ENCODE measurements at regions not wholly inside any gene's neighbourhood (a gene's known extent, or its start where the extent isn't known, plus 50 kb on each side); places are given as distances from the start of the nearest gene placed in this dataset.

DNA sequence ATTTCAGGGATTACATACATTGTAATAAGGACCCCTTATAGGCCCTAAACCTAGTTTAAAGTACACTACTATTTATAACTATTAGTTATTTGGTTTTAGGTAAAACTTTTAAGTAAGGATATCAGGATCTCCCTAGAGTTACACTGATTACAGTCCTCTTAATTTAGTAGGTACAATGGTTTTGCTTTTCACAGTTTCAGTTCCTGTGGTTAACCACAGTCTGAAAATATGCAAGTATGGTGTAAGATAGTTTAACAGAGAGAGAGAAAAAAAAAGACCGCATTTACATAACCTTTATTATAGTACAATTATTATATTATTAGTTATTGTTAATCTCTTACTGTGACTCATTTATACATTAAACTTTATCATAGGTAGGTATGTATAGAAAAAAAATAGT, 725.3 kb upstream of the PTPRD start:
- DNase-seq: no peak

GRCh38 chr9:11340654-11341053, 727.9 kb upstream of the PTPRD start:
- DNase-seq: no peak

DNA sequence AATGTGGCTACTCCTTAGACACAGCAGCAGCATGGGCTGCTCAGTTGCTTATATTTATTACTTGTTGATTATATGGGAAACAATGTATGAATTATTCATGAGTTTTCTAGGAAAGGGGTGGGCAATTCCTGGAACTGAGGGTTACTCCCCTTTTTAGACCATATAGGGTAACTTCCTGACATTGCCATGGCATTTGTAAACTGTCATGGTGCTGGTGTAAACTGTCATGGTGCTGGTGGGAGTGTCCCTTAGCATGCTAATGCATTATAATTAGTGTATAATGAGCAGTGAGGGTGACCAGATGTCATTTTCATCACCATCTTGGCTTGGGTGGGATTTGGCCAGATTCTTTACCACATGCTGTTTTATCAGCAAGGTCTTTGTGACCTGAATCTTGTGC, 734.6 kb upstream of the PTPRD start:
- no peak for DNase-seq

GRCh38 chr9:11348366-11348765, 735.6 kb upstream of the PTPRD start:
- DNase-seq: no peak

GRCh38 chr9:11349187-11349586, 736.4 kb upstream of the PTPRD start:
- no peak for DNase-seq

DNA sequence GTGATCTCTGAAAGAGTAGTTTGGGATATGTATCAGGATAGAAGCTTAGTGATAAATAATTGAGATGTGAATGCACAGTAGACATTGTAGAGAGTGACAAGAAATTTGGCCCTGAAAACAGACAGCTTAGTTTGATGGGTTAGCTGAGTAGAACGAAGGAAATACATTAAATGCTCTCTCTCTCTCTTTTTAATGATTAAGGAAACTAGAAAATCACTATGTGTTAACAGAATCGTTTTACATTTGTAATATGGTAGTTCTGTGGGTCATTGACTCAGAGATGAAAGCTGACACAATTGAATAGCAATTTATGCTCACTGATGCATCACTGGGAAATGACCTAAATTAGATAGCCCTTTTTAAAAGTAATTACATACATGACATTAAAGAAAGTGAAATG, 739.8 kb upstream of the PTPRD start:
- no peak for DNase-seq

- no peak for DNase-seq
These were observed 743.3 kb upstream of the PTPRD start for GRCh38 chr9:11356067-11356466.

GRCh38 chr9:11366585-11367129, 753.9 kb upstream of the PTPRD start:
- no peak for DNase-seq

GRCh38 chr9:11374926-11375325, 762.1 kb upstream of the PTPRD start:
- no peak for DNase-seq

GRCh38 chr9:11402621-11403020, 789.8 kb upstream of the PTPRD start:
- no peak for DNase-seq

GRCh38 chr9:11414241-11414640, 801.4 kb upstream of the PTPRD start:
- DNase-seq: no peak

- DNase-seq: no peak
These were observed 805.0 kb upstream of the PTPRD start for GRCh38 chr9:11417782-11418181.

DNA sequence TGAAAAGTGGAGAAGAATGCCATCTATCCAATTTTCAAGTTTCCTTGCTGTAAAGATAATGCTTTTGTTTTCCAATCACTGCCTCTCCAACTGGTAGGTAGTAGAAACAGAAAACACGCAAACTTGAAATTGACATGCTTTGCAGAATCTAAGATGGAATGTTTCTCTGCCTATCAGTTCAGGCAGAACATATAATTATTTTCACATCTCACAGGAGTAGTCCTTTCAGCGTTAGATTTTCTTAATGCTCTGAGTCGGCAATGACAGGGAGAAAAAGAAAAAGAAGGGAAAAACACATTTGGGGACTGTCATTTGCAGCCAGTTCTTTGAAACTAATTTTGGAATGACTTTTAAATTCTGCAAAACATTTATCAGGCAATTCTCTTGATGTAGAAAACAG, 818.7 kb upstream of the PTPRD start:
- DNase-seq: no peak

GRCh38 chr9:11432361-11432760, 819.6 kb upstream of the PTPRD start:
- no peak for DNase-seq

- no peak for DNase-seq
These were observed 830.8 kb upstream of the PTPRD start for GRCh38 chr9:11443631-11444030.

DNA sequence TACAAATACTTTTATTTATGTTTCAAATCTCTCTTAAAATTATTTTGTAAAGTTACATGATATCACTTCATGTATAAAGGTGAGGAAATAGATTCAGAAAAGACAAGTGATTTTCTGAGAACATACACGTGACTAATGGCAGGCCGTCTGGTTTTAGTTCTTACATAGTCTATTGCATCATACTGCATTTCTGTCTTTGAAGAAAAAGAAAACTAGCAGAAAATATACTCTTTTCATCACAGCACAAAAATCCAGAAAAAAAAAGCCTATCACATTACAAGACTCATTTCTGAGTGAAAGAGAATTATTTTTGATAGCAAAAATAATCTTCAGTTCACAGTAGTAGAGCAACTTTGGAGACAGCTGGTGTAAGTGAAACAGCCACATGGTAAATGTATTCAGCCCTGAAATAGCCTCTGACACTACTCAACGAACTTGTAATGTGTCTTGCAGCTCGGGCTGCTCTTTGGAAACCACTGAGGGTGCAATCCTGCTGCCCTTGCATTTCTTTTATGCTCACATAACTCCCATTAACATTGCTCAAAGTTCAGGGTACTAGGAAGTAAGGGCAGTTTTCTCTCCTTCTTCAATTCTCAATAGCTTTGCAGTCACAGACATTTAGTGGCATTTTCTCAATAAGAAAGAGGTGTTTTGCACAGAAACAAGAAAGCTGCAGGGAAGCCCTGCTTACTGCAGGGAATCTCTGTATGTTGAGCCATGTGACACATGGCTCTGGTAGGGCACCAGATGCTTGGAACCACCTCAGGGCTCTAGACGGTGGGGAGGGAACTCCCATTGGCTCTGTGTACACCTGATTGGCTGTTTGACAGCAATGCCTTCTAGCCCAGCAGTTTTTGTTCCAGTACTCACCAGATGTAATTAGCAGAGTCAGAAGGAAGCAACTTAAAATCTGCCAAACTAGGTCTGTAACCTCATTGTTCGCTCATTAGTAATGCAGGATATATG, 845.3 kb upstream of the PTPRD start:
- DNase-seq: no peak

GRCh38 chr9:11469745-11470144, 856.9 kb upstream of the PTPRD start:
- DNase-seq: no peak

GRCh38 chr9:11471321-11471720, 858.5 kb upstream of the PTPRD start:
- DNase-seq: no peak

- DNase-seq: no peak
These were observed 888.0 kb upstream of the PTPRD start for GRCh38 chr9:11500780-11501179.

- no peak for DNase-seq
These were observed 894.2 kb upstream of the PTPRD start for GRCh38 chr9:11506980-11507379.

GRCh38 chr9:11537566-11537965, 924.8 kb upstream of the PTPRD start:
- DNase-seq: no peak

DNA sequence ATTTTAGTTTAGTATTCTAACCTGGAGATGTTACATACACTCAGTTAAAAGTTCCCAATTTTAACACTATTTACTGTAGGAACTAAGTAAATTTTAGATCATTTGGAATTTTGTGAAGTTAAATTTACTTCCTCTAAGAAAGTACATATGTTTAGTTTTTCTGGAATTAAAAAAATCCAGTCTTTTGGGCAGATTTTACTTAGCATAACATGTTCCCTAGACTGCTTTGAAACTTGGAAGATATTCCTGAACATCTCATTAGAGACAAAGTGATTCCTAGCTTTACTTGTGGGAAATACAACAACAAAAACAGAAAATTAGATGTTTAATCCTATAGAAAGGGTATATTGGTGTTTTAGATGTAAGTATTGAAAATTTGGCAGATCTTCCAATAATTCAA, 930.0 kb upstream of the PTPRD start:
- no peak for DNase-seq

- DNase-seq: no peak
These were observed 933.4 kb upstream of the PTPRD start for GRCh38 chr9:11546231-11546630.

DNA sequence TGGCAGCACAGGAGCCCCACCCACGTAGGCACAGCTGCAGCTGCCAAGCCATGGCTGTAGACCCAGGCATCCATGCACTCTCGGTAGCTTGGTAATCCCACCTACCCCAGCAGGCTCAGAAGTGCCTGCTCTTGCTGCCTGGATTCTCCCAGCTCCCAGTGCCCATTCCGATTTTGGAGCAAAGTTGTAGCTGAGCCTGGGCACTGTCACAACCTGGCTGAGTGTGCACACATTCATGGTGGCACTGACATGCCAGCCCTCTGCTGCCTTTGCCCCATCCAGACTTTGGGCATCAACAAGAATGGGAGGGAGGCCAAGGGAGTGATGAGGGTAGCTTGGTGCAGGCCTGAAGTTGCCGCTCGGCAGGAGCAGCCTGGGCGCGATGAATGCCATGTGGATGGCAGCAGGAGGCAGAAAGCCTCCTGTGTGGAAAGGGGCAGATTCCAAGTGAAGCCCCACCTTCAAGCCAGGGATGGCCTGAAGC, 936.6 kb upstream of the PTPRD start:
- DNase-seq: no peak

DNA sequence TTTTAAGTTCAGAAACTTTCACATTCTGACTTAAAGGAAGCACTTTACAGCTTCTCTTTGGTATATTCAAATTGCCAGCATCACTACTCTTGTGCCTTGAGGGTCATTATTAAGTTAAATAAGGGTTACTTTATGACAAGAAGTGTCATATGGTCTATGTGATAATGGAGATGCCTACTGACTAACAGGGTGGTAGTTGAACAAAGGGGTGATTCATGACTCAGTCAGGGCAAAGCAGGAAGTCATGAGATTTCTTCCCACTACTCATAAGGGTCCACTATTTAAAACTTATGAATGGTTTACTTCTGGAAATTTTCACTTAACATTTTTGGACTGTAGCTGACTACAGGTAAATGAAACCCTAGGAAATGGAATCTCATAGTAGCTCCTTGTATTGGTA, 938.3 kb upstream of the PTPRD start:
- no peak for DNase-seq

Data from SHP77 (cell line).